ENCODE measurements at regions not wholly inside any gene's neighbourhood (a gene's known extent, or its start where the extent isn't known, plus 50 kb on each side); places are given as distances from the start of the nearest gene placed in this dataset.
"Not testable (repeated sequence)": the region's sequence is repeated elsewhere in the genome, so short reads cannot be mapped to it uniquely, and the experiment has no call there.

- no peak for DNase-seq
Observed at GRCh38 chr4:129901205-129901604, 805.3 kb downstream of the C4orf33 start.

GRCh38 chr4:129903861-129904260, 807.9 kb downstream of the C4orf33 start:
- DNase-seq: no peak

- DNase-seq: no peak
Observed at GRCh38 chr4:129905256-129905655, 809.3 kb downstream of the C4orf33 start.

GRCh38 chr4:129908117-129908516, 812.2 kb downstream of the C4orf33 start:
- DNase-seq: no peak

DNA sequence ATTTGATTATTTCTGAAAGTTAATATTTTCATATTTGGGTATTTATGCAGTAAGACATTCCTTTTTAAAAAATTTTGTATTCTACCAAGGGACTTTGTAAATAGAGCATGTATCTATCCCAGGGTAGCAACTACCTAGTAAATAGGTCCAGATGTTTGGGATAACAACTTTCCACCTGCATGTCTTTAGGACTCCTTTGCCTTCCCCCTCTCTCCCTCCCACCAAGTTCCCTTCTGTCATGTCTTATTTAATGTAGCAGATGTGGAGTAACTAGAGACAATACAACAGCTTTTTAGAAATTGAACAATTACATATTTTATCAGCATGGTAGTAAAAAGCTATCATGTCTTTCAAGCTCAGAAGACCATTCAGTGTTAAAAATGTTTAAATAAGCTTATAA, 821.0 kb downstream of the C4orf33 start:
- no peak for DNase-seq

DNA sequence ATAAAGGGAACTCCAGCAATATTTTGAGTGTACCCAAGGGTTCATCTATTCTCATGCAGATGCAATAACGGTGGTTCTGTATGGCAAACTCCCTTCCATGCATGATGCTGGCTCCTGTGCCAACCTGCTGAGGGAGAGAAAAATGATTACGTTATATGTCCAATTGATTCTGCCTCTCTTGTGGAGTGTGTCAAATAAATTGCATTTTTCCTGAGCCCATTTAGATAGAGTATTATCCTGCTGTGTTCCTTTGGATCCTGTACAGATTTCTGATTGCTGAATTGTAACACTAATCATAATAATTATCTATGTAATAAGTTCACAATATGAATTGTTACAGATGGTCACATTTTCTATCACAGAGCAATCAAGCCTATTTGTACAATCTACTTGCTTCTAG, 821.7 kb downstream of the C4orf33 start:
- no peak for DNase-seq

GRCh38 chr4:129926936-129927335, 831.0 kb downstream of the C4orf33 start:
- peak; percentile 29 for DNase-seq

GRCh38 chr4:129929052-129929451, 833.1 kb downstream of the C4orf33 start:
- peak; percentile 5 for DNase-seq

DNA sequence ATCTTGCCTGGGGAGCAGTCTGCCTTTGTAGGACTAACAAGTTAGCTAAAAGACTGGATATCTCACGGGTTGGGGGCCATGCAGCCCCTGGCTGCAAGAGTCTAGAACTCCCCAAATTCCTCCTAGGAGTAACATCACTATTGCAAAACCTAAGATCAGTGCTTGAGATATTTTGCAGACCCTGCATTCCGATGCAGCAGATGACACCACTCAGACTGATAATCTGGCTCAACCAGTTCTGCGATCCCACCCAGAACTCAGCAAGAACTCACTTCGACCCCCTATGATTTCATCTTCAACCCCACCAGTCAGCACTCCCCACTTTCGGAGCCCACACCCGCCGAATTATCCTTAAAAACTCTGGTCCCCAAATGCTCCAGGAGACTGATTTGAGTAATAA, 834.0 kb downstream of the C4orf33 start:
- no peak for DNase-seq

DNA sequence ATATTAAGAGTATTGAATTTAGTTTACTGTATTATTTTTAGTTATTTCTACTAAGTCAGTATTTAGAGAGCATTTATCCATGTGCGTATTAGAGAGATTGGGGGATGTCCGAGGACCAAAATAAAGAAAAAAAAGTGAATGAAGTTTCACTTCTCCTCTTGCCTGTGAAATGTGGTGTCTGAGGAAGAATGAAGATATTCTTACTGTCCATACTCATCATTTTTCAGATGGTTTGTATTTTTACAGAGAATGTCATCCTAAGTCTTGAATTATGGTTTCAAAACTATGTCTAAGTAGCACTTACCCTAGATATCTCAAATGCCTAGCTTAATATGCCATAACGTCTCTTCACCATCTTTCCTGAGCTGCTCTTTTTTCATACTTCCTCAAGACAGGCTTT, 854.3 kb downstream of the C4orf33 start:
- DNase-seq: no peak

GRCh38 chr4:129966175-129966574, 870.2 kb downstream of the C4orf33 start:
- DNase-seq: no peak

GRCh38 chr4:129968366-129968765, 872.4 kb downstream of the C4orf33 start:
- DNase-seq: no peak

DNA sequence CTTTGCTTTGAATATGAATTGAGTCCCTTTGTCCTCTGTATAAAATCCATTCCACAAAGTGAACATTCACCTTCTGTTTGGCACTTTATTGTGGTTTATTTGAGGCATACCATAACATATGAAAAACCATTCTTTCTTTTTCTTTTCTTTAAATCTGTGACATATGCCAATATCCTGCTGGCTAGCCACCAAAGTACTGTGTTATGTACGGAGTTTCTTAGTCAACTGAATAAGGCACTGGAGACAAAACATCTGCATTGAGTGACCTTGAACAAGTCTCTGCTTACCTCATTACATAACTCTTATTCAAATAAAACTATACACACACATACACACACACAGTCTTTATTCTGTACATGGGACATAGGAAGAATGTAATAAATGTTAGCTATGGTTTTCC, 872.8 kb downstream of the C4orf33 start:
- no peak for DNase-seq

- no peak for DNase-seq
Observed at GRCh38 chr4:129970801-129971200, 874.8 kb downstream of the C4orf33 start.

DNA sequence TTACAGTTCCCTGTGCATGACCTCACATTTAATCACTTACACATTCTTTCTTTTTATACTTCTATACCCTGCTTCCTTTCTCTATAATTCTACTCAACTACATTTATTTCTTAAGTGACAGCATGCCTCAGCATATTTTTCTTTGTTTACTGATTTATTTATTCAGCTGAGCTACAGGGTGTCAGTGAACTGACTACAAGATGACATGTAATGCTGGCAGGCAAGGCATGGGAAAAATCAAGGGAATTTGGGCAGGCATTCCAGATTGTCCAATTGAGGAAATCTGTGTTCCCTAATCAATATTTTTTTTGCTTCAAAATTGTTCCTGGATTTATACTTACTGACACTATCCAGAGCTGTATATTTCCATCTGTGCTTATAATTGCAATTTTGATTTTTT, 875.5 kb downstream of the C4orf33 start:
- DNase-seq: no peak

DNA sequence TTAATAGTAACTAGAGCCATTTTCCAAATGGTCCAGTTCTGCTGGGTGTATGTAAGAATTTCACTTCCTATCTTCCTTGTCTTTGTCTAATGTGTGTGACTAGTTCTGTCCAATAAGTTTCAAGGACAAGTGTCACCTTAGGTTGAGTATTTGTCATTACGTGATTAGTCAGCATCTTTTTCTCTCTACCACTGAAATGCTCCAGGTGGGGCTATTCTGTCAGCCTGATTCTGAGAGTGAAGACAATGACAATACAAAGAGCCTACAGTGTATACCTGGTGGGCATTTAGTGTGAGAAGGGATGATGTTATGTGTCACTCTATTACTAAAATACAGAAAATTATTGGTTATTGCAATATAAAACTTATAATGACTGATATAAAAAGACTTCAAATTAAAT, 876.3 kb downstream of the C4orf33 start:
- DNase-seq: no peak

DNA sequence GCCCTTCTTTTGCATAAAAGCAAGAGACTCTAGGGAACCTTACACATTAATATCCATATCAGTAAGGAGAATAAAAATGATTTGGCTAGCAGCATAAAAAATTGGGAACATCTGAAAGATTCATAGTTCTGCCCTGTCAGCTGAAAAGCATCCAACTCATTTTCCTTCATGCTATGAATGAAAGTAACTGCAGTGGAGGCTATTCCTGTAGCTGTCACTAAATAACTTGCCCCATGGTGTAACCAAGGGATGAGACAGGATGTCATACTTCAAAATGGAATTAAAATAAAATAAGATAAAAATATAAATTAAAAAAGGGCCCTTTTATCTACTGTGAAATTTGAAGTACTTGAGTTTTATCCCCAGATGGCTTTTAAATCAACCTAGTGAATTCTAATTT, 878.8 kb downstream of the C4orf33 start:
- DNase-seq: no peak

- no peak for DNase-seq
Observed at GRCh38 chr4:129978315-129978714, 882.4 kb downstream of the C4orf33 start.

DNA sequence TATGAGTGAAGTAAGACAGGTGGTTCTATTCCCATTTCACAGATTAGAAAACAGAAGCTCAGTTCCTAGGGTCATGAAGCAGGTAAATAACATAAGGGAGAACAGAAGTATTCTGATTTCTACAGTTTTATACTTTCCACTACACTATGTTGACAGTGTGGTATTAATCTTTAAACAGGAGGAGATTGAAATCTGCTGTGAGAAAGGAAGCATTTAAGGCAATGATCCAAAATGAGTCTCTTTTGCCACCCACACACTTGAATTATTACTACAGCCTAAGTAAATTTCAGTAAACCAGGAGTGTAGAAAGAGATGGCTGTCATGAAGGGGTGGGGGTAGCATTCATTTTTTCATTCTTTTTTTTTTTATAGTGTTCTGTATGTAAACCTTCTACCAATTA, 893.0 kb downstream of the C4orf33 start:
- no peak for DNase-seq

DNA sequence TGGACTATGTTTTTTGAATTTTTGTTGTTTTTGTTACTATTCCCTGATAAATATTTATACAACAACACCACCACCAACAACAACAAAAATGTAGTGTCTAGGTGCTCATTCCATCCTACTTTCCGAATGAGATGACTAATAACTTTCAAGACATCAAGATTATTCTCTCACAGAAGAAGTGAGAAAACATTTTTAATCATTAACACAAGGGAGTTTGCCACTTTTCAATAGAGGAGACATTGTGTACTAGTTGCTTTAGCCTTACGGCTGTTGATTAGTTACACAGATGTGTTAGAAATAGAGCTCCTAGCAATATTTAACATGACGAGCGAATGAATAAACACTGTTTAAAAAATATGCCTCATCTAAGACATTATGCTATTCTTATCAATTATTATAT, 898.8 kb downstream of the C4orf33 start:
- DNase-seq: no peak

DNA sequence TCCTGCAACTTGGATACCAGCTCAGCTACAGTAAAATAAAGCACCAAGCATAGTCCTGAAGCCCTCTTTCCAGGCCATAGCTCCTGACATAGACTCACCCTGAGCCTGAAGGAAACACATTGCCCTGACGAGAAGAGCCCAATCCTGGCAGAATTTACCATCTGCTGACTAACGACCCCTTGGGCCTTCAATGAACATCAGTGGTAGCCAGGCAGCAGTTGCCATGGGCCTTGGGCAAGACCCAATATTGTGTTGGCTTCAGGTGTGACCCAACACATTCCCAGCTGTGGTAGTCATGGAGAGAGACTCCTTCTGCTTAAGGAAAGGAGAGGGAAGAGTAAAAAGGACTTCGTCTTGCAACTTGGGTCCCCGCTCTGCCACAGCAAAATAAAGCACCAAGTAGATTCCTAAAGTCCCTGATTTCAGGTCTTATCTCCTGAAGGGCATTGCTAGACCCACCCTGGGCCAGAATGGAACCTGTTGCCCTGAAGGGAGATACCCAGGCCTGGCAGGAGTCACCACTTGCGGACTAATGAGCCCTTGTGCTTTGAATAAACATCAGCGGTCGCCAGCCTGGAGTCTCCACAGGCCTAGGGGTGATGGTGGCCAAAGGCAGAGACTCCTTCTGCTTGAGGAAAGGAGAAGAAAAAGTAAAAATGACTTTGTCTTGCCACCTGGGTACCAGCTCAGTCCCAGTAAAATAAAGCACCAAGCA, 902.6 kb downstream of the C4orf33 start:
- no peak for DNase-seq

DNA sequence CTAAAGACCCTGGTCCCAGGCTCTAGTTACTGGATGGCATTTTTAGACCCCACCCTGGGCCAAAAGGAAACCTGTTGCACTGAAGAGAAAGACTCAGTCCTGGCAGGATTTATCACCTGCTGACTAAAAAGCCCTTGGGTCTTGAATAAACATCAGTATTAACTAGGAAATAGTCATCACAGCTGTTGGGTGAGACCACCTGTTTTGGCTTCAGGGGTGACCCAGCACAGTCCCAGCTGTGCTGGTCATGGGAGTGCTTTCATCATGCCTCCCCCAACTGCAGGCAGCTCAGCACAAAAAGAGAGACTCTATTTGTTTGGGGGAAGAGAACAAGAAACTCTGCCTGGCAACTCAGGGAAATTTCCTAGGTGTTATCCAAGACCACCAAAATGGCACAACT, 903.2 kb downstream of the C4orf33 start:
- DNase-seq: no peak

DNA sequence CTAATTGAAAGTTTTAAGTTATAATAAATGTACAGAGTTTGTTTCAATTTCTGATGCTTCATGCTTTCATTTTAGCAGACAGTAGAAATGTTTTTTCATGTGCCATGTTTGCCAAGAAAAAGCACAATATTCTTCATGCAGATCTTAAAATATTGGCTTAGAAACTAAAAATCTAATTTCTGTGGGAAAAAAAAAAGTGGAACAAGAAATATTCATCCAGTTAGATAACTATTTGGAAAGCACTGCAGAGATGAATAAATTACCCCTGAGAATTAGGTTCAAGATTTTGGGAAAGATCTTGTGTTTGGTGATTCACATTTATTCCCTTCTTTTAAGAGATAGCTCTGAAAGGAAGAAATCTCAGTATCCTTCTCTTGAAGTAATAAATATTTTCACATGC, 912.5 kb downstream of the C4orf33 start:
- DNase-seq: no peak

GRCh38 chr4:130012806-130013205, 916.9 kb downstream of the C4orf33 start:
- DNase-seq: not testable (repeated sequence)

- DNase-seq: no peak
Observed at GRCh38 chr4:130021706-130022105, 925.8 kb downstream of the C4orf33 start.

DNA sequence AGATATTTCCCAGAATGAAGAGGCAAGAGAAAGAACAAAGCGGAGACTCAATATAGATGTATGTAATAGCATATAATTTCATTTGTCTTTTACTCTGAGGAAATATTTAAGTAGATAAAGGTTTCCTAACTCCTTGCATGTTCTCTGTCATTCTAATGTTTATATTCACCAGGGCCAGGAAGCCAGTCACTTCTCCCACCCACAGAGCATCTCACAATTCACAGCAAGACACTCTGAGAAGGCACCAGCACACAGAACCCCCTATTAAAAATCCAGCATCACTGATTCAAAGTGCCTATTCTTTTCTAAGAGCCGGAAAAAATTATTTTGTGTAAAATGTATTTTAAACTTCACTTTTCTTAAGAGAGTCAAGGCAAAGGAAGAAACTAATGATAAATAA, 927.1 kb downstream of the C4orf33 start:
- no peak for DNase-seq

Measured in NCI-H1694 treated with DMSO at 0.1 percent for 48 hours (cell line).